CD1c-positive myeloid dendritic cell (primary cell): ENCODE measurements at regions not wholly inside any gene's neighbourhood (a gene's known extent, or its start where the extent isn't known, plus 50 kb on each side); places are given as distances from the start of the nearest gene placed in this dataset.
"Not testable (repeated sequence)": the region's sequence is repeated elsewhere in the genome, so short reads cannot be mapped to it uniquely, and the experiment has no call there.

Experiments
- DNase-seq: peaks from one replicate; pipeline ENCODE4 v3.0.0-alpha.2; 2016; ENCODE audit errors: extremely low spot score

GRCh38 chr20:7773511-7773910 is 166.7 kb downstream of the HAO1 start:
- no peak for DNase-seq

GRCh38 chr20:7775072-7775471 is 165.2 kb downstream of the HAO1 start:
- no peak for DNase-seq

GRCh38 chr20:7776148-7776547 is 164.1 kb downstream of the HAO1 start:
- DNase-seq = no peak

GRCh38 chr20:7790189-7790588 is 150.1 kb downstream of the HAO1 start:
- no peak for DNase-seq

GRCh38 chr20:7792150-7792869 is 147.9 kb downstream of the HAO1 start:
- no peak for DNase-seq

- DNase-seq = no peak
Measured at GRCh38 chr20:7798176-7798575, 142.1 kb downstream of the HAO1 start.

- no peak for DNase-seq
Measured at GRCh38 chr20:7799862-7800261, 140.4 kb downstream of the HAO1 start.

GRCh38 chr20:7803411-7804151 is 136.7 kb downstream of the HAO1 start:
- not testable (repeated sequence) for DNase-seq

- DNase-seq = no peak
Measured at GRCh38 chr20:7806831-7807230, 133.4 kb downstream of the HAO1 start.

- no peak for DNase-seq
Measured at GRCh38 chr20:7817286-7817685, 123.0 kb downstream of the HAO1 start.

GRCh38 chr20:7818477-7818876 is 121.8 kb downstream of the HAO1 start:
- DNase-seq = no peak

- DNase-seq = no peak
Measured at GRCh38 chr20:7820897-7821296, 119.4 kb downstream of the HAO1 start.

- DNase-seq = no peak
Measured at GRCh38 chr20:7822772-7823171, 117.5 kb downstream of the HAO1 start.

GRCh38 chr20:7828437-7828836 is 111.8 kb downstream of the HAO1 start:
- no peak for DNase-seq

GRCh38 chr20:7829031-7829430 is 111.2 kb downstream of the HAO1 start:
- DNase-seq = no peak

- DNase-seq = no peak
Measured at GRCh38 chr20:7829776-7830175, 110.5 kb downstream of the HAO1 start.
